Sigmoid colon (tissue), 6 donors: ENCODE measurements at regions not wholly inside any gene's neighbourhood (a gene's known extent, or its start where the extent isn't known, plus 50 kb on each side); places are given as distances from the start of the nearest gene placed in this dataset.

Experiments
- DNase-seq: peaks from one replicate; pipeline ENCODE4 v3.0.0-alpha.2; 2019
- H3K27ac ChIP-seq, 4 donors: fragments of 200-600 bp; sonication (generic); one replicate each; pipeline ENCODE4 v1.5.1; 2016 to 2019; ENCODE audit warnings: mild to moderate bottlenecking in 1 of 4
- H3K27me3 ChIP-seq, 3 donors: fragments of 200-600 bp; sonication (generic); one replicate each; pipeline ENCODE4 v1.5.1; 2019; ENCODE audit warnings: mild to moderate bottlenecking in 1 of 3
- H3K36me3 ChIP-seq, 4 donors: fragments of 200-600 bp; sonication (generic); one replicate each; pipeline ENCODE4 v1.5.1; 2016 to 2019
- H3K4me1 ChIP-seq, 4 donors: fragments of 200-600 bp; sonication (generic); one replicate each; pipeline ENCODE4 v1.5.1; 2017 to 2019
- H3K4me3 ChIP-seq, 4 donors: fragments of 200-600 bp; sonication (generic); one replicate each; pipeline ENCODE4 v1.5.1; 2017 to 2019; ENCODE audit warnings: mild to moderate bottlenecking in 2 of 4, moderate library complexity in 1 of 4
- H3K9me3 ChIP-seq, 4 donors: fragments of 200-600 bp in 3 of 4; sonication (generic) in 3 of 4; one replicate each; pipeline versions ENCODE4 v1.5.1 to v1.6.1; 2013 to 2019
- EP300 ChIP-seq, 4 donors: sonication (generic); formaldehyde crosslinking; IDR thresholded peaks; one replicate each; pipeline ENCODE4 v1.6.1; 2017; ENCODE audit warnings: antibody characterized with exemption in 4 of 4
- POLR2A ChIP-seq, 2 donors: fragments of 450-650 bp; IDR thresholded peaks; one replicate each; pipeline ENCODE4 v1.6.1; 2016; ENCODE audit warnings: antibody characterized with exemption in 2 of 2, mild to moderate bottlenecking in 2 of 2, moderate library complexity in 2 of 2
- POLR2AphosphoS5 ChIP-seq, 4 donors: sonication (generic); formaldehyde crosslinking; IDR thresholded peaks; one replicate each; pipeline ENCODE4 v1.6.1; 2017; ENCODE audit warnings: antibody characterized with exemption in 4 of 4
- WGBS, 2 donors: extraction: QIAGEN DNeasy Blood & Tissue Kit; methylation state at CpG; one replicate each; pipeline ENCODE4 v1.1.7; 2013; 5-methylcytosine and 5-hydroxymethylcytosine counted together
- intact Hi-C: fragments of 100-400 bp; cut with DNase I; formaldehyde crosslinking; loops from one replicate; pipeline ENCODE4 v1.15.1; 2023
- TF ChIP-seq, protein P1 (sequence below), 4 experiments: fragments of 450-650 bp in 3 of 4; fragments of 200-600 bp in 1 of 4; IDR thresholded peaks; one replicate each; pipeline ENCODE4 v1.5.1; 2016 to 2019; ENCODE audit warnings: antibody characterized with exemption in 4 of 4, mild to moderate bottlenecking in 3 of 4, moderate library complexity in 2 of 4
- donor health status: healthy with polysubstance abuse.
- donor health status: healthy.

DNA sequence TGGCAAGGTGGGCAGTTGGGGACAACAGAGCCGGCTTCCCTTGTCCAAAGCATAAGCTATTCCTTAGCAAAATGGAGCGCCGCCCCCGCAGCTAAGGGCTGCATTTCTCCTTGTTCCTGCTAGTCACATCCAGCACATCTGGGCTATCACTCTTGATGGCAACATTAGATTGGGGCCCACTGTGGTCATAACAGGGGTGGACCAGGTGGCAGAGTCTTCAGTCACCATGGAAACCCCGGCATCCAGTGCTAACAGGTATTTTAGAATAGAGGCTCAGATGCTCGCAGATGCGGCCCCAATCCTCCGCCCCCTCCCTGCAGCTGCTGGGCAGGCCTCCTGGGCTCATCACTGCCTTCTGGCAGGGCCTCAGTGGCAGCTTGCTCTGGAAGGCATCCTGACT is 125.9 kb downstream of the GPCPD1 start:
- H3K27ac ChIP-seq, result no peak overlapping the region
- no peaks in the 10 kb centered on the region for H3K27me3 ChIP-seq
- 87 to 88% methylated on average over 8 of the region's 8 CpGs for WGBS, 2 donors

DNA sequence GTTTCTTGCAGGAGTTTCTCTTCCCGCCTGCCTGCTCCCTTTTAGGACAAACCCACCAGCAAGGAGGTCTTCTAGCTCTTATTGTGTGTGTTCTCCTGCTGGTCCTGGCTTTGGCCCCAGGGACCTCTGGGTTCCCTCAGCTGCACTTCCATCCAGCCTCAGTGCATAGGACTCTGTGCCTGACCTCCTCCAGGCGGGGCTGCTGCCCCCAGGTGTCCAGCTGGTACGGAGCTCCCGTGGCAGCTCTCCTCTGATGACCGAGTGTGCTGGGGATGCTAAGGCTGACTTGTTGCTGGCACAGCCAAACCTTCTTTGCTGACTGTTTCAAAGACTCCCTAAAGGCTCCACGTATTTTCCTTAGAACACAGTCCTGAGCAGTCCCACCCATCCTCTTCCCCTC is 126.5 kb downstream of the GPCPD1 start:
- H3K4me3 ChIP-seq, result no peak overlapping the region
- intact Hi-C loops, result no loop called here
- WGBS, 2 donors, result 84 to 89% methylated on average over 6 of the region's 6 CpGs
- H3K27ac ChIP-seq, result no peak overlapping the region
- no peaks in the 10 kb centered on the region for H3K4me1 ChIP-seq
- H3K9me3 ChIP-seq, result no peaks in the 10 kb centered on the region
- H3K36me3 ChIP-seq, result no peaks in the 10 kb centered on the region
- TF ChIP-seq, protein P1, sequence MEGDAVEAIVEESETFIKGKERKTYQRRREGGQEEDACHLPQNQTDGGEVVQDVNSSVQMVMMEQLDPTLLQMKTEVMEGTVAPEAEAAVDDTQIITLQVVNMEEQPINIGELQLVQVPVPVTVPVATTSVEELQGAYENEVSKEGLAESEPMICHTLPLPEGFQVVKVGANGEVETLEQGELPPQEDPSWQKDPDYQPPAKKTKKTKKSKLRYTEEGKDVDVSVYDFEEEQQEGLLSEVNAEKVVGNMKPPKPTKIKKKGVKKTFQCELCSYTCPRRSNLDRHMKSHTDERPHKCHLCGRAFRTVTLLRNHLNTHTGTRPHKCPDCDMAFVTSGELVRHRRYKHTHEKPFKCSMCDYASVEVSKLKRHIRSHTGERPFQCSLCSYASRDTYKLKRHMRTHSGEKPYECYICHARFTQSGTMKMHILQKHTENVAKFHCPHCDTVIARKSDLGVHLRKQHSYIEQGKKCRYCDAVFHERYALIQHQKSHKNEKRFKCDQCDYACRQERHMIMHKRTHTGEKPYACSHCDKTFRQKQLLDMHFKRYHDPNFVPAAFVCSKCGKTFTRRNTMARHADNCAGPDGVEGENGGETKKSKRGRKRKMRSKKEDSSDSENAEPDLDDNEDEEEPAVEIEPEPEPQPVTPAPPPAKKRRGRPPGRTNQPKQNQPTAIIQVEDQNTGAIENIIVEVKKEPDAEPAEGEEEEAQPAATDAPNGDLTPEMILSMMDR (IDR thresholded peaks at IDR 0.05), result no peak
- no peak for TF ChIP-seq POLR2AphosphoS5 (IDR thresholded peaks at IDR 0.05)
- TF ChIP-seq POLR2A (IDR thresholded peaks at IDR 0.05), result no peak
- no peak for TF ChIP-seq EP300 (IDR thresholded peaks at IDR 0.05)
- no peaks in the 10 kb centered on the region for H3K27me3 ChIP-seq
- no peak for DNase-seq

More for the DNA sequence above, 125.9 kb downstream of the GPCPD1 start:
- DNase-seq, result no peak
- Histone ChIP-seq H3K4me1 (no peaks in the 10 kb centered on the region), H3K4me3 (no peak overlapping the region), H3K36me3 (no peaks in the 10 kb centered on the region), H3K9me3 (no peaks in the 10 kb centered on the region)
- no peak for TF ChIP-seq EP300 (IDR thresholded peaks at IDR 0.05)
- no peak for TF ChIP-seq POLR2AphosphoS5 (IDR thresholded peaks at IDR 0.05)
- no peak for TF ChIP-seq POLR2A (IDR thresholded peaks at IDR 0.05)
- TF ChIP-seq, protein P1 (IDR thresholded peaks at IDR 0.05), result no peak
- intact Hi-C loops, result no loop called here

DNA sequence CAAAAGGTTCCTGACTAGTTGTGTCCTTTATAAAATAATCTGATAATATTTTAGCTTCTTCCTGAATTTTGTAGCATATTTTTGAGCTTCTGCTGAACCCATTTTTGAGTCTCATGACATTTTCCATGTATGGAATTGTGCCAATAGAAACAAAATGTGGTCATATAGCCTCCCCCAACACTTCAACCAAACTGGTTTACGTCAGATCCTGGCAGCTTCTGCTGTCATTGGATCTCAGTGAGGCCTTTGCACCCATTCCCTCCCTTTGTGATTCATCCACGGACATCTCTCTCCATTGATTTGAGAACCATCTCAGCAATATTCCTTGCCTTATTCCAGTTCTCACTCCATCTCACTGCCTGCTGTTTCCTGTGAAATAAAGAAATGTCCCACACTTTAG is 128.0 kb downstream of the GPCPD1 start:
- intact Hi-C loops, result no loop called here
- TF ChIP-seq POLR2AphosphoS5 (IDR thresholded peaks at IDR 0.05), result no peak
- no peak for TF ChIP-seq EP300 (IDR thresholded peaks at IDR 0.05)
- TF ChIP-seq, protein P1 (IDR thresholded peaks at IDR 0.05), result no peak
- no peak for TF ChIP-seq POLR2A (IDR thresholded peaks at IDR 0.05)
- Histone ChIP-seq H3K9me3 (no peaks in the 10 kb centered on the region), H3K27me3 (no peaks in the 10 kb centered on the region), H3K4me1 (no peaks in the 10 kb centered on the region), H3K4me3 (no peak overlapping the region), H3K36me3 (no peaks in the 10 kb centered on the region), H3K27ac (no peak overlapping the region)
- DNase-seq, result no peak
- 41 to 66% methylated on average over 2 of the region's 2 CpGs for WGBS, 2 donors

DNA sequence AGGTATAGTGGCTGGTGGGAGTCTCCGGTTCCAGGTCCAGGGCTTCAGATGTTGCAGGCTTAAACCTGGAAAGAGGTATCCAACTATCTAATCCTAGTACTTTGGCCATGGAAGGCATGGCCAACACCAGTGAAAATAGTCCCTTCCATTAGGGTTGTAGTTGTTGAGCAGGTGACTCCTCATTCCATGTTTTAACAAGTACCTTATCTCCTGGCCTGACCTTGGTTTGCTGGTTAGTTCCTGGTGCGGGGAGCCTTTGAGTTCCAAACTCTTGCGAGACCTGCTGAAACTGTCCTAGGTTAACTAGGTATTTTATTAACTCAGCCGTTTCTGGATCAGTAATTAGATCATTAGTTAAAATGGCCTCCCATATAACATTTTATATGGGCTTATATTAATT is 128.9 kb downstream of the GPCPD1 start:
- Histone ChIP-seq H3K9me3 (no peaks in the 10 kb centered on the region), H3K4me1 (no peaks in the 10 kb centered on the region), H3K4me3 (no peak overlapping the region), H3K36me3 (no peaks in the 10 kb centered on the region), H3K27me3 (no peaks in the 10 kb centered on the region), H3K27ac (no peak overlapping the region)
- intact Hi-C loops, result no loop called here
- TF ChIP-seq POLR2A (IDR thresholded peaks at IDR 0.05) (no peak), EP300 (IDR thresholded peaks at IDR 0.05) (no peak), POLR2AphosphoS5 (IDR thresholded peaks at IDR 0.05) (no peak)
- TF ChIP-seq, protein P1 (IDR thresholded peaks at IDR 0.05), result no peak
- 37 to 73% methylated on average over 4 of the region's 4 CpGs for WGBS, 2 donors
- DNase-seq, result no peak

DNA sequence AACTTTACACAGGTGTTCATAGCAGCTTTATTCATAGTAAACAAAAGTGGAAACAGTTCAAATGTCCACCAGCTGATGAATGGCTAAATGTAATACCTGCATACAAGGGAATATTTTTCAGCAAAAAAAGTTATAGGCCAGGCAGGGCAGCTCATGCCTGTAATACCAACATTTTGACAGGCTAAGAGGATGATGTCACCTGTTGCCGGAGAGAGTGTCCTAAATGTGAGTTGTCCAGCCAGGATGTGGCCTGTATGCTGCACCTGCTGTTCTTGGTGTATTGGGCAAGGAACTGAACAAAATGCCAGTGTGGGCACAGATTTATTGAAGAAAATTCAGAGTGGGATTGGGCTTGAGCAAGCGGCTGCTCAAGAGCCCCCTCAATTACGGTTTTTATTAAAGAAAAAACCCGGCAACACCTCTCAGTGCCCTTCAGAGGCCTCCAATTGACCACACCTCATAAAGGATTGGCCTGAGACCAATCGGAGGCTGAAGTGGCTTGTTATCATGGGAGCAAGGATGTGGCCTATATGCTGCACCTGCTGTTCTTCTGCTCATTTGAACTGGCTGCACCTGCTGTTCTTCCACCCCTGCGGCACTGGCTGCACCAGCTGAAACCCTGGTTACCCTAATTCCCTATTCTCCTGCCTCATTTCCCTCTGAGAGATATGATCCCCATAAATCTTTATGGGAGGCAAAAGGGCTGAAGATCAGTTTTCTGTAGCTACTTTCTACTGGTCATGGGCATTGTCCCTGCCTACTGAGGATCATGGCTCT is 129.8 kb downstream of the GPCPD1 start:
- Histone ChIP-seq H3K36me3 (no peaks in the 10 kb centered on the region), H3K4me1 (no peaks in the 10 kb centered on the region), H3K27me3 (no peaks in the 10 kb centered on the region), H3K9me3 (no peaks in the 10 kb centered on the region), H3K4me3 (no peak overlapping the region), H3K27ac (no peak overlapping the region)
- TF ChIP-seq POLR2AphosphoS5 (IDR thresholded peaks at IDR 0.05), result no peak
- no peak for TF ChIP-seq EP300 (IDR thresholded peaks at IDR 0.05)
- no peak for TF ChIP-seq POLR2A (IDR thresholded peaks at IDR 0.05)
- TF ChIP-seq, protein P1 (IDR thresholded peaks at IDR 0.05), result no peak
- intact Hi-C loops, result no loop called here
- no peak for DNase-seq
- 20 to 70% methylated on average over 6 of the region's 6 CpGs for WGBS, 2 donors
